ACC112 (cell line): ENCODE measurements at regions not wholly inside any gene's neighbourhood (a gene's known extent, or its start where the extent isn't known, plus 50 kb on each side); places are given as distances from the start of the nearest gene placed in this dataset.
"Not testable (repeated sequence)": the region's sequence is repeated elsewhere in the genome, so short reads cannot be mapped to it uniquely, and the experiment has no call there.

ENCODE experiments used
- H2AFZ ChIP-seq: fragments of 200-600 bp; sonication (generic); one replicate; pipeline ENCODE4 v1.6.0; 2017; ENCODE audit warnings: antibody characterized with exemption, low read length; ENCODE audit not compliant: unreplicated experiment
- H3K27ac ChIP-seq: fragments of 200-600 bp; sonication (generic); 2 replicates; pipeline ENCODE4 v1.5.1; 2014; ENCODE audit warnings: low read depth, mild to moderate bottlenecking, antibody characterized with exemption, low read length, moderate library complexity
- H3K27me3 ChIP-seq: fragments of 200-600 bp; sonication (generic); 2 replicates; pipeline ENCODE4 v1.6.1; 2014; ENCODE audit warnings: mild to moderate bottlenecking, antibody characterized with exemption, low read length, moderate library complexity, mixed read lengths; ENCODE audit not compliant: insufficient read depth
- H3K36me3 ChIP-seq: fragments of 200-600 bp; sonication (generic); 2 replicates; pipeline ENCODE4 v1.6.1; 2016; ENCODE audit warnings: mild to moderate bottlenecking, antibody characterized with exemption, low read length, moderate library complexity, mixed read lengths; ENCODE audit not compliant: insufficient read depth
- H3K4me1 ChIP-seq: fragments of 200-600 bp; sonication (generic); one replicate; pipeline ENCODE4 v1.6.1; 2016; ENCODE audit warnings: low read length, mixed read lengths; ENCODE audit not compliant: insufficient read depth, unreplicated experiment, control insufficient read depth
- H3K4me3 ChIP-seq: fragments of 200-600 bp; sonication (generic); 2 replicates; pipeline ENCODE4 v1.5.1; 2014; ENCODE audit warnings: mild to moderate bottlenecking, low read depth, low read length
- H3K79me2 ChIP-seq: fragments of 200-600 bp; sonication (generic); one replicate; pipeline ENCODE4 v1.6.0; 2016; ENCODE audit warnings: low read length; ENCODE audit not compliant: control insufficient read depth, unreplicated experiment, insufficient read depth

GRCh38 chr14:53845813-53846693, 110.6 kb downstream of the BMP4 start:
- H3K79me2 ChIP-seq = no peaks in the 10 kb centered on the region
- H3K36me3 ChIP-seq = no peaks in the 10 kb centered on the region
- H3K27ac ChIP-seq = no peak overlapping the region
- no peak overlapping the region for H2AFZ ChIP-seq
- no peak overlapping the region for H3K4me3 ChIP-seq
- H3K27me3 ChIP-seq = no peaks in the 10 kb centered on the region
- peaks cover 15% of the 10 kb centered on the region for H3K4me1 ChIP-seq

DNA sequence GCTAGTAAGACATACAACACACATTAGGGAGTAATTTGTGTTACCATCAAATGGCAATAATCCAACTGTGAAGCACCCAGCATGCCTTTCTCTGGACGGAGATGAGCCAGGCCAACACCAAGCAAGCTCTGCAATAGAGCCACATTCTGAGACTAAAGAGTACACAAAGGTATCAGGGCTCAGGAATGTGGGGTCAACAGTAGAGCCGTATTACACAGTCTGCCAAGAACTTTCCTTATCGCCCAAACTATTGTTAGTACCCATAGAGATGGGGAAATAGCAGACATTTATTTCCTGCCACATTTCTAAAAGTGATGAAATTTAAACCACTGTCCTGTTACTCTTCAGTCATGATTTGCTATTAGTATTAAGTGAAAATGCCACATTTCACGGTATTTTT, 113.7 kb downstream of the BMP4 start:
- H3K36me3 ChIP-seq = no peaks in the 10 kb centered on the region
- H3K4me1 ChIP-seq = peaks cover 7% of the 10 kb centered on the region
- no peak overlapping the region for H3K4me3 ChIP-seq
- no peaks in the 10 kb centered on the region for H3K79me2 ChIP-seq
- H3K27ac ChIP-seq = peak overlapping the region; percentile 30; the same call in 1 of the 2 replicates
- H2AFZ ChIP-seq = no peak overlapping the region
- H3K27me3 ChIP-seq = no peaks in the 10 kb centered on the region

- H3K27ac ChIP-seq = no peak overlapping the region
- H3K79me2 ChIP-seq = no peaks in the 10 kb centered on the region
These were observed 115.2 kb downstream of the BMP4 start for GRCh38 chr14:53841109-53842099.

GRCh38 chr14:53840444-53840843, 116.2 kb downstream of the BMP4 start:
- H3K36me3 ChIP-seq = no peaks in the 10 kb centered on the region
- H3K4me3 ChIP-seq = no peak overlapping the region
- peaks cover 7% of the 10 kb centered on the region for H3K4me1 ChIP-seq
- no peak overlapping the region for H2AFZ ChIP-seq
- no peaks in the 10 kb centered on the region for H3K79me2 ChIP-seq
- H3K27ac ChIP-seq = no peak overlapping the region
- no peaks in the 10 kb centered on the region for H3K27me3 ChIP-seq

More at GRCh38 chr14:53841109-53842099, 115.2 kb downstream of the BMP4 start:
- Histone ChIP-seq H3K27me3 (no peaks in the 10 kb centered on the region), H3K4me3 (no peak overlapping the region), H3K4me1 (peaks cover 7% of the 10 kb centered on the region), H3K36me3 (no peaks in the 10 kb centered on the region), H2AFZ (no peak overlapping the region)

DNA sequence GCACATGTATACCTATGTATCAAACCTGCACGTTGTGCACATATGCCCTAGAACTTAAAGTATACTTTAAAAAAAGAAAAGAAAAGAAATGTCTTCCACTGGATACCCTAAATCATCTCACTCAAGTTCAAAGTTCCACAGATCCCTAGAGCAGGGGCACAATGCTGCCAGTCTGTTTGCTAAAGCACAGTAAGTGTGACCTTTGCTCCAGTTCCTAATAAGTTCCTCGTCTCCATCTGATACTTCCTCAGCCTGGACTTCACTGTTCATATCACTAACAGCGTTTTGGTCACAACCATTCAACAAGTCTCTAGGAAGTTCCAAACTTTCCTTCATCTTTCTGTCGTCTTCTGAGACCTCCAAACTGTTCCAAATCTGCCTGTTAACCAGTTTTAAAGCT, 118.3 kb downstream of the BMP4 start:
- Histone ChIP-seq H3K4me1 (peaks cover 3% of the 10 kb centered on the region), H3K79me2 (no peaks in the 10 kb centered on the region), H3K4me3 (no peak overlapping the region), H3K36me3 (no peaks in the 10 kb centered on the region), H3K27me3 (no peaks in the 10 kb centered on the region), H2AFZ (no peak overlapping the region), H3K27ac (no peak overlapping the region)

GRCh38 chr14:53837656-53838055, 119.0 kb downstream of the BMP4 start:
- not testable (repeated sequence) for H3K36me3 ChIP-seq, H3K4me3 ChIP-seq, H2AFZ ChIP-seq, H3K4me1 ChIP-seq, H3K27me3 ChIP-seq, H3K27ac ChIP-seq, H3K79me2 ChIP-seq

DNA sequence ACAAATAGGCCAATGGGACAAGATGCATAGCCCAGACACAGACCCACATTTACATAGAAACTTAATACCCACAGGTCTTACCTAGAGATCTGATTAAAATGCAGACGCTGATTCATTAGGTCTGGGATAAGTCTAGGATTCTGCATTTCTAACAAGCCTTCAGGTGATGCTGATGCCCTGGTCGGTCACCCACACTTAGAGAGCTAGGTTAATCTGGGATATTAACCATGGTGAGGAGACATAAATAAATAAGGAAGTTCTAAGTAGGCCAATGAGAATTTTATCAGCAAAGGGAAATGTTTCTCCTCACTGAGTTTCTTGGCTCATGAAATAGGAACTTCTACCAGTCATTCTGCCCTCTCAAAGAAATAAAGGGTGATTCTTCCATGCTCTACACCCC, 120.1 kb downstream of the BMP4 start:
- no peaks in the 10 kb centered on the region for H3K27me3 ChIP-seq
- H3K27ac ChIP-seq = no peak overlapping the region
- H3K79me2 ChIP-seq = no peaks in the 10 kb centered on the region
- H3K4me1 ChIP-seq = no peaks in the 10 kb centered on the region
- H3K4me3 ChIP-seq = no peak overlapping the region
- no peaks in the 10 kb centered on the region for H3K36me3 ChIP-seq
- H2AFZ ChIP-seq = no peak overlapping the region

DNA sequence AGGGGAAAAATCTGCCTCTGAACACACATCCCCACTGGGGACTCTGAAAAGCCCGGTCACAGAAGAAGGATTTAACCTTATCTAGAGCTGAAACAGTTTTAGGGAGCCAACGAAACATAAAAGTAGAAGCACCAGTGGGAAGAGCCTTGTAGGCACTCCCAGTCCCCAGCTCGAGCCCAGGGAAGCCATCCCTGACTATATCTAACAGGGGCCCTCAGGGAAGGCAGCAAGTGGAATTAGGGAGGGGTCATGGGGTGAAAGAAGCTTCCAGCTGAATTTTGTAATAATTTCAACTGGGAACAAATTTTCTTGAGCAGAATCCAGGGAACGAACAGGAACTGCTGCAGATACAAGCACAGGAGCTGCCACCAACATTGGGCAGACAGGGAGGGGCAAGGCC, 127.8 kb downstream of the BMP4 start:
- Histone ChIP-seq H2AFZ (no peak overlapping the region), H3K79me2 (no peaks in the 10 kb centered on the region), H3K4me3 (no peak overlapping the region), H3K27ac (no peak overlapping the region), H3K4me1 (no peaks in the 10 kb centered on the region), H3K27me3 (no peaks in the 10 kb centered on the region), H3K36me3 (no peaks in the 10 kb centered on the region)

DNA sequence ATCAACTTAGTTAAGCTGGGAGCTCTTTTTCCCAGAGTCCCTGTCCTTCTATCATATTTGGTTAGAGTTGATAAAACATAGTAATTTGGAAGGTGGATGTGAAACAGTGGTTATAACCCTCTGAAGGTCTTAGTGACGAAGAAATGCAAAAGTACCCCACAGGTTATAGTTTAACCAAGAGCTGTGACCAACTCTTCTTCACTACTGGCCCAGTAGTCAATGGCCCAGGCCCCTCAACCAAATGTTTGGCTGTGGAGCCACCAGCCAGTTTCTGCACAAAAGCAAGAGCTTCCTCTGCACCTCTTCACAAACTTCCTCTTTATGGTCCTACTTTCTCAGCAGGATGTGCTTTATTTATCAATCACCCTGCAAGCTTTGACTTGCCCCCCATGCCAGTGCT, 132.6 kb downstream of the BMP4 start:
- no peaks in the 10 kb centered on the region for H3K27me3 ChIP-seq

DNA sequence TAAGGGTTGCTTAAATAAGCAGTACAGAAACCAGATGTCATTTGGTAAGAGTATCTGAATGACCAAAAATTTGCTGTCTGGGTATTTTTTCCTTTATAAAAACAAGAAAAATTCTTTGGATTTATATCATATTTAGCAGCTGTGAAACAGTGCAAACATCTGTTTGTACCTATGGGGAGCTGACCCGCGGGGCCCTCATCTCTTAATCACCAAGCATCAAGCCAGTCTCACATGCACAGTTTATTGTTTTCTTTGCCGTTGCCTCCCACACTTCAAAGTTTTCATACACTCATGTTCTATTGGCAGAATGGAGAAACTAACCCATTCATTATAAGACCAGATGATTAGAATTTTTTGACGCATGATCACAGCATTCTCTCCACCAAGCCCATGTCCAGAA, 142.2 kb downstream of the BMP4 start:
- H3K36me3 ChIP-seq = no peaks in the 10 kb centered on the region
- no peak overlapping the region for H3K4me3 ChIP-seq
- H3K27me3 ChIP-seq = peaks cover 9% of the 10 kb centered on the region; the same call in 1 of the 2 replicates
- H3K4me1 ChIP-seq = no peaks in the 10 kb centered on the region
- no peak overlapping the region for H2AFZ ChIP-seq
- H3K79me2 ChIP-seq = no peaks in the 10 kb centered on the region
- no peak overlapping the region for H3K27ac ChIP-seq

More for the DNA sequence above, 132.6 kb downstream of the BMP4 start:
- Histone ChIP-seq H3K36me3 (no peaks in the 10 kb centered on the region), H3K79me2 (no peaks in the 10 kb centered on the region), H2AFZ (no peak overlapping the region), H3K4me3 (no peak overlapping the region), H3K4me1 (no peaks in the 10 kb centered on the region), H3K27ac (no peak overlapping the region)
